GM12878 (cell line): ENCODE measurements at regions not wholly inside any gene's neighbourhood (a gene's known extent, or its start where the extent isn't known, plus 50 kb on each side); places are given as distances from the start of the nearest gene placed in this dataset.

Experiments used
- ATAC-seq: fragments of 200-7000 bp; cut with Tn5 transposase; 3 replicates; pipeline ENCODE4 v1.9.1; 2020; ENCODE audit warnings: mild to moderate bottlenecking, moderate library complexity
- BruUV-seq: library from RNA; stranded (reverse); fragments of 400-500 nt; replicated peaks from 2 replicates; lab custom pipeline; 2021; lab: Mats Ljungman, UMichigan
- CTCF ChIA-PET: fragments of 300-600 bp; sonication (Branson Sonifier 250); formaldehyde crosslinking; extraction: SDS; loops from one replicate; lab custom pipeline; 2021; ENCODE audit warnings: inconsistent platforms; lab: Yijun Ruan, JAX
- POLR2A ChIA-PET: fragments of 350-600 bp; formaldehyde crosslinking; extraction: SDS; loops from one replicate; lab custom pipeline; 2021; ENCODE audit warnings: inconsistent platforms; lab: Charles Lee
- RAD21 ChIA-PET: fragments of 300-600 bp; sonication (Branson Sonifier 250); formaldehyde crosslinking; loops from one replicate; lab custom pipeline; 2023; ENCODE audit warnings: antibody characterized with exemption; ENCODE audit not compliant: unreplicated experiment; lab: Charles Lee
- SMC1A ChIA-PET: fragments of 300-600 bp; sonication (Branson Sonifier 250); formaldehyde crosslinking; loops from one replicate; lab custom pipeline; 2023; ENCODE audit not compliant: unreplicated experiment, uncharacterized antibody; lab: Charles Lee
- DNase-seq: peaks from one replicate; pipeline ENCODE4 v3.0.0-alpha.2; 2011; ENCODE audit warnings: low read depth, low spot score
- FAIRE-seq: peaks from 3 replicates; lab custom pipeline; 2011; peaks lifted over from hg19 to GRCh38; lab: Jason Lieb, UNC
- H2AFZ ChIP-seq: 2 replicates; pipeline ENCODE4 v1.6.0; 2011; ENCODE audit warnings: low read depth, low read length, control low read depth; ENCODE audit not compliant: control insufficient read depth
- H3K27ac ChIP-seq: 2 replicates; pipeline ENCODE4 v1.5.1; 2011; ENCODE audit warnings: control low read depth; ENCODE audit not compliant: control insufficient read depth, insufficient read depth
- H3K27me3 ChIP-seq, 2 experiments: replicated peaks in 1 of 2; 2 replicates each; pipeline versions ENCODE4 v1.6.0 to v1.6.1; 2011; ENCODE audit warnings: low read length in 1 of 2; ENCODE audit not compliant: control insufficient read depth in 2 of 2, insufficient read depth in 2 of 2
- H3K36me3 ChIP-seq, 2 experiments: 2 replicates each; pipeline ENCODE4 v1.5.1; 2011; ENCODE audit warnings: low read length in 1 of 2; ENCODE audit not compliant: control insufficient read depth in 2 of 2, insufficient read depth in 2 of 2
- H3K4me1 ChIP-seq: 2 replicates; pipeline ENCODE4 v1.6.1; 2011; ENCODE audit warnings: mild to moderate bottlenecking, low read length, moderate library complexity, mixed read lengths; ENCODE audit not compliant: control insufficient read depth, insufficient read depth
- H3K4me2 ChIP-seq: 2 replicates; pipeline ENCODE4 v1.6.0; 2011; ENCODE audit warnings: control low read depth; ENCODE audit not compliant: control insufficient read depth, insufficient read depth
- H3K4me3 ChIP-seq: fragments of 200-600 bp; sonication (generic); 2 replicates; pipeline ENCODE4 v1.5.1; 2016
- H3K79me2 ChIP-seq: 2 replicates; pipeline ENCODE4 v1.6.0; 2011; ENCODE audit warnings: low read length; ENCODE audit not compliant: control insufficient read depth, insufficient read depth
- H3K9ac ChIP-seq: 2 replicates; pipeline ENCODE4 v1.8.0; 2011; ENCODE audit warnings: low read length, control low read depth, mixed read lengths; ENCODE audit not compliant: control insufficient read depth, insufficient read depth
- H3K9me3 ChIP-seq: replicated peaks from 3 replicates; pipeline ENCODE4 v1.5.1; 2011; ENCODE audit warnings: mild to moderate bottlenecking, low read length; ENCODE audit not compliant: control insufficient read depth, insufficient read depth
- H4K20me1 ChIP-seq: 2 replicates; pipeline ENCODE4 v1.6.0; 2011; ENCODE audit not compliant: control insufficient read depth, insufficient read depth
- DPF2 ChIP-seq: fragments of 450-650 bp; IDR thresholded peaks from 2 replicates; pipeline ENCODE4 v1.6.1; 2017; ENCODE audit warnings: mild to moderate bottlenecking
- IRF3 ChIP-seq: fragments of 450-650 bp; IDR thresholded peaks from 2 replicates; pipeline ENCODE4 v1.6.1; 2014; ENCODE audit warnings: mild to moderate bottlenecking
- PAX5 ChIP-seq: IDR thresholded peaks from 2 replicates; pipeline ENCODE4 v1.6.1; 2011; ENCODE audit warnings: low read depth, low read length, borderline replicate concordance
- PML ChIP-seq: IDR thresholded peaks from 2 replicates; pipeline ENCODE4 v1.6.1; 2012; ENCODE audit warnings: low read length, inconsistent platforms
- RAD51 ChIP-seq: fragments of 450-650 bp; IDR thresholded peaks from 2 replicates; pipeline ENCODE4 v1.6.1; 2016; ENCODE audit warnings: moderate library complexity, mild to moderate bottlenecking, inconsistent platforms
- SIN3A ChIP-seq: IDR thresholded peaks from 2 replicates; pipeline ENCODE4 v1.6.1; 2012; ENCODE audit warnings: low read depth, low read length, improper control_type of control experiment
- SIX5 ChIP-seq: IDR thresholded peaks from 2 replicates; pipeline ENCODE4 v1.6.1; 2011; ENCODE audit warnings: mild to moderate bottlenecking, low read depth, low read length, moderate library complexity; ENCODE audit not compliant: severe bottlenecking
- ZBED1 ChIP-seq: IDR thresholded peaks from 2 replicates; pipeline ENCODE4 v1.6.1; 2016; ENCODE audit warnings: borderline replicate concordance
- ZNF217 ChIP-seq: fragments of 450-650 bp; IDR thresholded peaks from 2 replicates; pipeline ENCODE4 v1.6.1; 2017; ENCODE audit warnings: antibody characterized with exemption, mild to moderate bottlenecking
- WGBS: methylation state at CpG from one replicate; pipeline ENCODE4 v1.1.6; 2016; ENCODE audit warnings: low lambda C conversion rate; ENCODE audit not compliant: insufficient replicate concordance, insufficient coverage; ENCODE audit errors: missing lambda C conversion rate; 5-methylcytosine and 5-hydroxymethylcytosine counted together
- in situ Hi-C: fragments of 300-500 bp; cut with MboI; formaldehyde crosslinking; loops from 9 replicates; pipeline ENCODE4 v1.14.3; 2018; ENCODE audit warnings: mixed read lengths
- intact Hi-C: fragments of 100-400 bp; cut with micrococcal nuclease; formaldehyde crosslinking; loops from one replicate; pipeline ENCODE4 v1.14.2; 2022; ENCODE audit not compliant: unreplicated experiment

- no peak overlapping the region for H3K4me2 ChIP-seq
- in situ Hi-C loops, result no loop called here
- FAIRE-seq, result no peak
- DNase-seq, result no peak
- H3K27ac ChIP-seq, result no peak overlapping the region
- ChIA-PET POLR2A (no interaction called here), RAD21 (no interaction called here), CTCF (no interaction called here), SMC1A (no interaction called here)
- no peaks in the 10 kb centered on the region for H3K36me3 ChIP-seq
- H3K9ac ChIP-seq, result no peak overlapping the region
- no peaks in the 10 kb centered on the region for H4K20me1 ChIP-seq
- H3K4me3 ChIP-seq, result no peak overlapping the region
- no peaks in the 10 kb centered on the region for H3K4me1 ChIP-seq
- no peaks in the 10 kb centered on the region for H3K79me2 ChIP-seq
- no TSS peak for BruUV-seq
- H3K9me3 ChIP-seq, result no peaks in the 10 kb centered on the region
- WGBS, result 0% methylated on average over 1 of the region's 1 CpG
- intact Hi-C loops, result no loop called here
- H3K27me3 ChIP-seq, result no peaks in the 10 kb centered on the region
- TF ChIP-seq SIN3A, result no peak
- no peak for TF ChIP-seq ZNF217
- TF ChIP-seq ZBED1, result no peak
- TF ChIP-seq DPF2, result no peak
- TF ChIP-seq PML, result no peak
- TF ChIP-seq SIX5, result no peak
- TF ChIP-seq PAX5, result no peak
- no peak for TF ChIP-seq RAD51
- ATAC-seq, result no peak
- no peak overlapping the region for H2AFZ ChIP-seq
Measured at GRCh38 chr14:26233118-26233517, 364.7 kb downstream of the NOVA1 start.

- Histone ChIP-seq H3K27me3 (no peaks in the 10 kb centered on the region), H3K4me1 (no peaks in the 10 kb centered on the region), H3K79me2 (no peaks in the 10 kb centered on the region), H3K4me3 (no peak overlapping the region), H2AFZ (no peak overlapping the region), H3K9ac (no peak overlapping the region), H3K4me2 (no peak overlapping the region), H3K27ac (no peak overlapping the region), H3K36me3 (no peaks in the 10 kb centered on the region; a peak in 1 of 4 replicates), H4K20me1 (no peaks in the 10 kb centered on the region), H3K9me3 (no peaks in the 10 kb centered on the region)
- in situ Hi-C loops (no loop called here), intact Hi-C loops (no loop called here)
- WGBS, result 17% methylated on average over 2 of the region's 2 CpGs
- DNase-seq (no peak), ATAC-seq (no peak), FAIRE-seq (no peak)
- ChIA-PET SMC1A (no interaction called here), POLR2A (no interaction called here), CTCF (no interaction called here), RAD21 (no interaction called here)
- BruUV-seq, result no TSS peak
- TF ChIP-seq IRF3 (no peak), ZBED1 (no peak)
Measured at GRCh38 chr14:26218861-26219260, 379.0 kb downstream of the NOVA1 start.
